Esophagus squamous epithelium (tissue), 4 donors: ENCODE measurements at regions not wholly inside any gene's neighbourhood (a gene's known extent, or its start where the extent isn't known, plus 50 kb on each side); places are given as distances from the start of the nearest gene placed in this dataset.

ENCODE experiments used
- POLR2A ChIP-seq, 4 donors: fragments of 450-650 bp; IDR thresholded peaks; one replicate each; pipeline ENCODE4 v1.6.1; 2017; ENCODE audit warnings: antibody characterized with exemption in 4 of 4, mild to moderate bottlenecking in 4 of 4, moderate library complexity in 3 of 4
- TF ChIP-seq, protein P1 (sequence below), 6 experiments: fragments of 450-650 bp in 4 of 6; fragments of 200-600 bp in 2 of 6; sonication (generic) in 2 of 6; IDR thresholded peaks; one replicate each; pipeline ENCODE4 v1.5.1; 2016 to 2019; ENCODE audit warnings: antibody characterized with exemption in 6 of 6, mild to moderate bottlenecking in 4 of 6, moderate library complexity in 4 of 6

- TF ChIP-seq, protein P1, sequence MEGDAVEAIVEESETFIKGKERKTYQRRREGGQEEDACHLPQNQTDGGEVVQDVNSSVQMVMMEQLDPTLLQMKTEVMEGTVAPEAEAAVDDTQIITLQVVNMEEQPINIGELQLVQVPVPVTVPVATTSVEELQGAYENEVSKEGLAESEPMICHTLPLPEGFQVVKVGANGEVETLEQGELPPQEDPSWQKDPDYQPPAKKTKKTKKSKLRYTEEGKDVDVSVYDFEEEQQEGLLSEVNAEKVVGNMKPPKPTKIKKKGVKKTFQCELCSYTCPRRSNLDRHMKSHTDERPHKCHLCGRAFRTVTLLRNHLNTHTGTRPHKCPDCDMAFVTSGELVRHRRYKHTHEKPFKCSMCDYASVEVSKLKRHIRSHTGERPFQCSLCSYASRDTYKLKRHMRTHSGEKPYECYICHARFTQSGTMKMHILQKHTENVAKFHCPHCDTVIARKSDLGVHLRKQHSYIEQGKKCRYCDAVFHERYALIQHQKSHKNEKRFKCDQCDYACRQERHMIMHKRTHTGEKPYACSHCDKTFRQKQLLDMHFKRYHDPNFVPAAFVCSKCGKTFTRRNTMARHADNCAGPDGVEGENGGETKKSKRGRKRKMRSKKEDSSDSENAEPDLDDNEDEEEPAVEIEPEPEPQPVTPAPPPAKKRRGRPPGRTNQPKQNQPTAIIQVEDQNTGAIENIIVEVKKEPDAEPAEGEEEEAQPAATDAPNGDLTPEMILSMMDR (IDR thresholded peaks at IDR 0.05): no peak
- TF ChIP-seq POLR2A (IDR thresholded peaks at IDR 0.05): no peak
Observed at GRCh38 chr11:69554849-69555248, 73.4 kb downstream of the LINC01488 start.
